GM23338 (cell line): ENCODE measurements at regions not wholly inside any gene's neighbourhood (a gene's known extent, or its start where the extent isn't known, plus 50 kb on each side); places are given as distances from the start of the nearest gene placed in this dataset.

Experiments used
- ATAC-seq: fragments of 200-7000 bp; cut with Tn5 transposase; 3 replicates; pipeline ENCODE4 v1.9.1; 2020
- DNase-seq: peaks from one replicate; pipeline ENCODE4 v3.0.0-alpha.2; 2015; ENCODE audit warnings: low spot score
- H2AFZ ChIP-seq: fragments of 200-600 bp; sonication (generic); 2 replicates; pipeline ENCODE4 v1.8.0; 2016; ENCODE audit warnings: antibody characterized with exemption, mild to moderate bottlenecking, moderate library complexity
- H3F3A ChIP-seq: fragments of 200-600 bp; sonication (generic); replicated peaks from 2 replicates; pipeline ENCODE4 v1.8.0; 2017; ENCODE audit warnings: antibody characterized with exemption, mixed run types, low read depth
- H3K27ac ChIP-seq: fragments of 200-600 bp; sonication (generic); 2 replicates; pipeline ENCODE4 v1.6.1; 2016; ENCODE audit warnings: low read depth
- H3K27me3 ChIP-seq: fragments of 200-600 bp; sonication (generic); 2 replicates; pipeline ENCODE4 v1.8.0; 2016; ENCODE audit warnings: mild to moderate bottlenecking, mixed run types, moderate library complexity; ENCODE audit not compliant: insufficient read depth
- H3K36me3 ChIP-seq: fragments of 200-600 bp; sonication (generic); 2 replicates; pipeline ENCODE4 v1.8.0; 2016; ENCODE audit warnings: mild to moderate bottlenecking; ENCODE audit not compliant: insufficient read depth
- H3K4me1 ChIP-seq: fragments of 200-600 bp; sonication (generic); 2 replicates; pipeline ENCODE4 v1.8.0; 2016; ENCODE audit warnings: mild to moderate bottlenecking, moderate library complexity; ENCODE audit not compliant: insufficient read depth
- H3K4me2 ChIP-seq: fragments of 200-600 bp; sonication (generic); 2 replicates; pipeline ENCODE4 v1.7.1; 2017; ENCODE audit warnings: mixed run types
- H3K4me3 ChIP-seq: fragments of 200-600 bp; sonication (generic); 2 replicates; pipeline ENCODE4 v1.6.1; 2016; ENCODE audit warnings: mixed run types
- H3K79me2 ChIP-seq: fragments of 200-600 bp; sonication (generic); replicated peaks from 2 replicates; pipeline ENCODE4 v1.8.0; 2017; ENCODE audit warnings: mild to moderate bottlenecking; ENCODE audit not compliant: insufficient read depth
- H3K9me2 ChIP-seq: fragments of 200-600 bp; sonication (generic); 2 replicates; pipeline ENCODE4 v1.8.0; 2017; ENCODE audit not compliant: insufficient read depth
- H4K20me1 ChIP-seq: fragments of 200-600 bp; sonication (generic); replicated peaks from 2 replicates; pipeline ENCODE4 v1.8.0; 2017; ENCODE audit warnings: mild to moderate bottlenecking; ENCODE audit not compliant: insufficient read depth
- H3K27ac Mint-ChIP-seq: 2 replicates; pipeline ENCODE4 v1.8.0; 2020; ENCODE audit warnings: inconsistent platforms, mild to moderate bottlenecking, moderate library complexity, mixed read lengths
- H3K27me3 Mint-ChIP-seq: 3 replicates; pipeline ENCODE4 v1.8.0; 2022; ENCODE audit warnings: low read depth, mild to moderate bottlenecking, moderate library complexity, mixed read lengths, inconsistent platforms; ENCODE audit not compliant: insufficient read depth, poor library complexity
- H3K36me3 Mint-ChIP-seq: 3 replicates; pipeline ENCODE4 v1.8.0; 2021; ENCODE audit warnings: low read depth, mild to moderate bottlenecking, inconsistent platforms, moderate library complexity, mixed read lengths
- H3K4me1 Mint-ChIP-seq: 3 replicates; pipeline ENCODE4 v1.8.0; 2020; ENCODE audit warnings: mild to moderate bottlenecking, inconsistent platforms, mixed read lengths
- H3K4me3 Mint-ChIP-seq: 3 replicates; pipeline ENCODE4 v1.8.0; 2021; ENCODE audit warnings: moderate library complexity, mild to moderate bottlenecking, inconsistent platforms, mixed read lengths
- H3K9me3 Mint-ChIP-seq: 3 replicates; pipeline ENCODE4 v1.8.0; 2020; ENCODE audit warnings: moderate library complexity, mild to moderate bottlenecking, inconsistent platforms, mixed read lengths
- CREB1 ChIP-seq: fragments of 250-450 bp; sonication (Bioruptor Pico); IDR thresholded peaks from 2 replicates; pipeline ENCODE4 v1.5.0; 2020; ENCODE audit warnings: low read depth, mild to moderate bottlenecking, moderate library complexity
- EZH2 ChIP-seq: fragments of 200-600 bp; sonication (generic); IDR thresholded peaks from one replicate; pipeline ENCODE4 v1.8.0; 2017; ENCODE audit warnings: antibody characterized with exemption, mild to moderate bottlenecking, low read depth; ENCODE audit not compliant: unreplicated experiment
- EZH2phosphoT487 ChIP-seq: fragments of 200-600 bp; sonication (generic); IDR thresholded peaks from one replicate; pipeline ENCODE4 v1.8.1; 2018; ENCODE audit warnings: antibody characterized with exemption; ENCODE audit not compliant: unreplicated experiment
- JUNB ChIP-seq: IDR thresholded peaks from one replicate; pipeline ENCODE4 v1.6.1; 2016; ENCODE audit warnings: antibody characterized with exemption; ENCODE audit not compliant: unreplicated experiment
- NANOG ChIP-seq: IDR thresholded peaks from 2 replicates; pipeline ENCODE4 v1.6.1; 2016; ENCODE audit warnings: antibody characterized with exemption, borderline replicate concordance
- POLR2AphosphoS5 ChIP-seq: IDR thresholded peaks from 2 replicates; pipeline ENCODE4 v1.6.1; 2016; ENCODE audit warnings: antibody characterized with exemption, low read depth
- STAT1 ChIP-seq: IDR thresholded peaks from one replicate; pipeline ENCODE4 v1.6.1; 2016; ENCODE audit warnings: antibody characterized with exemption; ENCODE audit not compliant: unreplicated experiment
- ZNF114 ChIP-seq: fragments of 250-450 bp; sonication (Bioruptor Pico); IDR thresholded peaks from 2 replicates; pipeline ENCODE4 v1.5.0; 2020; ENCODE audit warnings: mild to moderate bottlenecking, moderate library complexity
- ZNF331 ChIP-seq: fragments of 250-450 bp; sonication (Bioruptor Pico); IDR thresholded peaks from 2 replicates; pipeline ENCODE4 v1.5.0; 2020; ENCODE audit warnings: low read depth, mild to moderate bottlenecking, moderate library complexity
- TF ChIP-seq, protein P1 (sequence below): fragments of 250-450 bp; sonication (Bioruptor Pico); IDR thresholded peaks from 2 replicates; pipeline ENCODE4 v1.5.0; 2020; ENCODE audit warnings: mild to moderate bottlenecking, moderate library complexity
- TF ChIP-seq, protein P2 (sequence below), 2 experiments: fragments of 200-600 bp in 1 of 2; sonication (generic) in 1 of 2; conservative IDR thresholded peaks; 2 replicates each; pipeline versions ENCODE4 v1.5.1 to v1.6.1; 2016 to 2017; ENCODE audit warnings: antibody characterized with exemption in 2 of 2, low read depth in 2 of 2, mild to moderate bottlenecking in 2 of 2, moderate library complexity in 1 of 2
- TF ChIP-seq, protein P3 (sequence below): IDR thresholded peaks from 2 replicates; pipeline ENCODE4 v1.6.1; 2016; ENCODE audit warnings: antibody characterized with exemption

DNA sequence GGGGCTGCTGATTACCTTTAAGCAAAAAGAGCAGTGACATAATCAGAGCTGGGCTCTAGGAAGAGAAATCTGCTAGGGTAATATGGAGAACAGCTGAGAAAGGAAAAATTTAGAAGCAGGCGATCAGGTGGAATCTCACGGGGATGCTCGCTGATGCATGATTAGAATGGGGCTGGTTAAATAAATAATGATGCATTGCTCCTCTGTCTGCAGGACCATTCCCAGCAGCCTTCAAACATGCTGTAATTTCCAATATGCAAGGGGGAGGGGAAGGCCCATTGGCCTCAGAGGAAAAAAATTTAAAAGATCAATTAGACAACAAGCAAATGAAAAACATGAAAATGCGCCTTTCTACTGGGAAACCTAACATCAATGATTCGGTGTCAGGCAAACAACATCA lies 65.6 kb upstream of the C10orf90 start:
- Mint-ChIP-seq H3K4me3 (no peak overlapping the region), H3K4me1 (peaks cover 10% of the 10 kb centered on the region; the same call in 2 of the 3 replicates), H3K36me3 (no peaks in the 10 kb centered on the region), H3K27me3 (no peaks in the 10 kb centered on the region), H3K9me3 (no peaks in the 10 kb centered on the region), H3K27ac (no peak overlapping the region)
- Histone ChIP-seq H3K4me1 (0 out of 2 replicates have a peak, but pooled peaks cover 7% of the 10 kb centered on the region), H3K36me3 (no peaks in the 10 kb centered on the region), H2AFZ (no peak overlapping the region), H3K4me3 (no peak overlapping the region), H3K4me2 (no peak overlapping the region), H3K9me2 (no peaks in the 10 kb centered on the region), H3K79me2 (no peaks in the 10 kb centered on the region), H4K20me1 (no peaks in the 10 kb centered on the region), H3F3A (no peaks in the 10 kb centered on the region), H3K27me3 (no peaks in the 10 kb centered on the region), H3K27ac (no peak overlapping the region)
- DNase-seq (no peak), ATAC-seq (no peak)
- TF ChIP-seq ZNF114 (CRISPR knock-in tag) = no peak
- TF ChIP-seq ZNF331 (CRISPR knock-in tag) = no peak

DNA sequence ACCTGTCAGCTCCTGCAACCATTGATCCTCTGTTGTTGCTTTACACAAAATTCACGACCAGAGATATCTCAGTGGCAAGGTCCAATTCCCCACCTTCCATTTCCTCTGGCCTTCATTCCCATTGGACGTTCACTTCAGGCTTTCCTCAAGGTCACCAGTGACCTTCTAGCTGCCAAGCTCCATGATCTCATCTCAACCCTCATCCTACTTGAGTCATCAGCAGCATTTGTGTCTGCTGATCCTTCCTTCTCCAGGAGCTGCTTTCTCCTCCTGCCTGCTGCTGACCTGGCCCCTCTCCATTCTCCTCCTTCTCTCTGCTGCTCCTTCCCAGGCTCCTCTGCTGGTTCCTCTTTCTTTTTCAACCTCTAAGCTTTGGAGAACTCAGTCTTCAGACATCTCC lies 66.2 kb upstream of the C10orf90 start:
- H3K4me2 ChIP-seq = no peak overlapping the region
- H3K27ac ChIP-seq = no peak overlapping the region
- H3K36me3 Mint-ChIP-seq = no peaks in the 10 kb centered on the region
- no peak for DNase-seq
- no peak overlapping the region for H3K4me3 Mint-ChIP-seq
- 0 out of 2 replicates have a peak, but pooled peaks cover 7% of the 10 kb centered on the region for H3K4me1 ChIP-seq
- no peak for ATAC-seq
- H3K27ac Mint-ChIP-seq = no peak overlapping the region
- H3K4me1 Mint-ChIP-seq = peaks cover 10% of the 10 kb centered on the region; the same call in 2 of the 3 replicates
- H3K36me3 ChIP-seq = no peaks in the 10 kb centered on the region
- TF ChIP-seq JUNB (no peak), EZH2 (no peak), STAT1 (no peak), ZNF114 (CRISPR knock-in tag) (no peak), POLR2AphosphoS5 (no peak), EZH2phosphoT487 (no peak), CREB1 (CRISPR knock-in tag) (no peak), NANOG (no peak)
- TF ChIP-seq, protein P1, sequence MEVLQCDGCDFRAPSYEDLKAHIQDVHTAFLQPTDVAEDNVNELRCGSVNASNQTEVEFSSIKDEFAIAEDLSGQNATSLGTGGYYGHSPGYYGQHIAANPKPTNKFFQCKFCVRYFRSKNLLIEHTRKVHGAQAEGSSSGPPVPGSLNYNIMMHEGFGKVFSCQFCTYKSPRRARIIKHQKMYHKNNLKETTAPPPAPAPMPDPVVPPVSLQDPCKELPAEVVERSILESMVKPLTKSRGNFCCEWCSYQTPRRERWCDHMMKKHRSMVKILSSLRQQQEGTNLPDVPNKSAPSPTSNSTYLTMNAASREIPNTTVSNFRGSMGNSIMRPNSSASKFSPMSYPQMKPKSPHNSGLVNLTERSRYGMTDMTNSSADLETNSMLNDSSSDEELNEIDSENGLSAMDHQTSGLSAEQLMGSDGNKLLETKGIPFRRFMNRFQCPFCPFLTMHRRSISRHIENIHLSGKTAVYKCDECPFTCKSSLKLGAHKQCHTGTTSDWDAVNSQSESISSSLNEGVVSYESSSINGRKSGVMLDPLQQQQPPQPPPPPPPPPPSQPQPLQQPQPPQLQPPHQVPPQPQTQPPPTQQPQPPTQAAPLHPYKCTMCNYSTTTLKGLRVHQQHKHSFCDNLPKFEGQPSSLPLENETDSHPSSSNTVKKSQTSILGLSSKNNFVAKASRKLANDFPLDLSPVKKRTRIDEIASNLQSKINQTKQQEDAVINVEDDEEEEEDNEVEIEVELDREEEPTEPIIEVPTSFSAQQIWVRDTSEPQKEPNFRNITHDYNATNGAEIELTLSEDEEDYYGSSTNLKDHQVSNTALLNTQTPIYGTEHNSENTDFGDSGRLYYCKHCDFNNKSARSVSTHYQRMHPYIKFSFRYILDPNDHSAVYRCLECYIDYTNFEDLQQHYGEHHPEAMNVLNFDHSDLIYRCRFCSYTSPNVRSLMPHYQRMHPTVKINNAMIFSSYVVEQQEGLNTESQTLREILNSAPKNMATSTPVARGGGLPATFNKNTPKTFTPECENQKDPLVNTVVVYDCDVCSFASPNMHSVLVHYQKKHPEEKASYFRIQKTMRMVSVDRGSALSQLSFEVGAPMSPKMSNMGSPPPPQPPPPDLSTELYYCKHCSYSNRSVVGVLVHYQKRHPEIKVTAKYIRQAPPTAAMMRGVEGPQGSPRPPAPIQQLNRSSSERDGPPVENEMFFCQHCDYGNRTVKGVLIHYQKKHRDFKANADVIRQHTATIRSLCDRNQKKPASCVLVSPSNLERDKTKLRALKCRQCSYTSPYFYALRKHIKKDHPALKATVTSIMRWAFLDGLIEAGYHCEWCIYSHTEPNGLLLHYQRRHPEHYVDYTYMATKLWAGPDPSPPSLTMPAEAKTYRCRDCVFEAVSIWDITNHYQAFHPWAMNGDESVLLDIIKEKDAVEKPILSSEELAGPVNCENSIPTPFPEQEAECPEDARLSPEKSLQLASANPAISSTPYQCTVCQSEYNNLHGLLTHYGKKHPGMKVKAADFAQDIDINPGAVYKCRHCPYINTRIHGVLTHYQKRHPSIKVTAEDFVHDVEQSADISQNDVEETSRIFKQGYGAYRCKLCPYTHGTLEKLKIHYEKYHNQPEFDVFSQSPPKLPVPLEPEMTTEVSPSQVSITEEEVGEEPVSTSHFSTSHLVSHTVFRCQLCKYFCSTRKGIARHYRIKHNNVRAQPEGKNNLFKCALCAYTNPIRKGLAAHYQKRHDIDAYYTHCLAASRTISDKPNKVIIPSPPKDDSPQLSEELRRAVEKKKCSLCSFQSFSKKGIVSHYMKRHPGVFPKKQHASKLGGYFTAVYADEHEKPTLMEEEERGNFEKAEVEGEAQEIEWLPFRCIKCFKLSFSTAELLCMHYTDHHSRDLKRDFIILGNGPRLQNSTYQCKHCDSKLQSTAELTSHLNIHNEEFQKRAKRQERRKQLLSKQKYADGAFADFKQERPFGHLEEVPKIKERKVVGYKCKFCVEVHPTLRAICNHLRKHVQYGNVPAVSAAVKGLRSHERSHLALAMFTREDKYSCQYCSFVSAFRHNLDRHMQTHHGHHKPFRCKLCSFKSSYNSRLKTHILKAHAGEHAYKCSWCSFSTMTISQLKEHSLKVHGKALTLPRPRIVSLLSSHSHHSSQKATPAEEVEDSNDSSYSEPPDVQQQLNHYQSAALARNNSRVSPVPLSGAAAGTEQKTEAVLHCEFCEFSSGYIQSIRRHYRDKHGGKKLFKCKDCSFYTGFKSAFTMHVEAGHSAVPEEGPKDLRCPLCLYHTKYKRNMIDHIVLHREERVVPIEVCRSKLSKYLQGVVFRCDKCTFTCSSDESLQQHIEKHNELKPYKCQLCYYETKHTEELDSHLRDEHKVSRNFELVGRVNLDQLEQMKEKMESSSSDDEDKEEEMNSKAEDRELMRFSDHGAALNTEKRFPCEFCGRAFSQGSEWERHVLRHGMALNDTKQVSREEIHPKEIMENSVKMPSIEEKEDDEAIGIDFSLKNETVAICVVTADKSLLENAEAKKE (CRISPR knock-in tag) = no peak
- TF ChIP-seq, protein P2, sequence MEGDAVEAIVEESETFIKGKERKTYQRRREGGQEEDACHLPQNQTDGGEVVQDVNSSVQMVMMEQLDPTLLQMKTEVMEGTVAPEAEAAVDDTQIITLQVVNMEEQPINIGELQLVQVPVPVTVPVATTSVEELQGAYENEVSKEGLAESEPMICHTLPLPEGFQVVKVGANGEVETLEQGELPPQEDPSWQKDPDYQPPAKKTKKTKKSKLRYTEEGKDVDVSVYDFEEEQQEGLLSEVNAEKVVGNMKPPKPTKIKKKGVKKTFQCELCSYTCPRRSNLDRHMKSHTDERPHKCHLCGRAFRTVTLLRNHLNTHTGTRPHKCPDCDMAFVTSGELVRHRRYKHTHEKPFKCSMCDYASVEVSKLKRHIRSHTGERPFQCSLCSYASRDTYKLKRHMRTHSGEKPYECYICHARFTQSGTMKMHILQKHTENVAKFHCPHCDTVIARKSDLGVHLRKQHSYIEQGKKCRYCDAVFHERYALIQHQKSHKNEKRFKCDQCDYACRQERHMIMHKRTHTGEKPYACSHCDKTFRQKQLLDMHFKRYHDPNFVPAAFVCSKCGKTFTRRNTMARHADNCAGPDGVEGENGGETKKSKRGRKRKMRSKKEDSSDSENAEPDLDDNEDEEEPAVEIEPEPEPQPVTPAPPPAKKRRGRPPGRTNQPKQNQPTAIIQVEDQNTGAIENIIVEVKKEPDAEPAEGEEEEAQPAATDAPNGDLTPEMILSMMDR (conservative IDR thresholded peaks at IDR 0.05; ENCODE audit: low read depth in 2 of 2) = no peak
- TF ChIP-seq, protein P3, sequence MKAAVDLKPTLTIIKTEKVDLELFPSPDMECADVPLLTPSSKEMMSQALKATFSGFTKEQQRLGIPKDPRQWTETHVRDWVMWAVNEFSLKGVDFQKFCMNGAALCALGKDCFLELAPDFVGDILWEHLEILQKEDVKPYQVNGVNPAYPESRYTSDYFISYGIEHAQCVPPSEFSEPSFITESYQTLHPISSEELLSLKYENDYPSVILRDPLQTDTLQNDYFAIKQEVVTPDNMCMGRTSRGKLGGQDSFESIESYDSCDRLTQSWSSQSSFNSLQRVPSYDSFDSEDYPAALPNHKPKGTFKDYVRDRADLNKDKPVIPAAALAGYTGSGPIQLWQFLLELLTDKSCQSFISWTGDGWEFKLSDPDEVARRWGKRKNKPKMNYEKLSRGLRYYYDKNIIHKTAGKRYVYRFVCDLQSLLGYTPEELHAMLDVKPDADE = no peak
- no peak overlapping the region for H3K4me3 ChIP-seq
- no peaks in the 10 kb centered on the region for H3F3A ChIP-seq
- H4K20me1 ChIP-seq = no peaks in the 10 kb centered on the region
- H2AFZ ChIP-seq = no peak overlapping the region
- H3K9me3 Mint-ChIP-seq = no peaks in the 10 kb centered on the region
- no peaks in the 10 kb centered on the region for H3K27me3 ChIP-seq
- no peaks in the 10 kb centered on the region for H3K9me2 ChIP-seq
- H3K79me2 ChIP-seq = no peaks in the 10 kb centered on the region
- no peaks in the 10 kb centered on the region for H3K27me3 Mint-ChIP-seq
